Activated T-cell treated with anti-CD3 and anti-CD28 coated beads for 24 hours (primary cell): ENCODE measurements at regions not wholly inside any gene's neighbourhood (a gene's known extent, or its start where the extent isn't known, plus 50 kb on each side); places are given as distances from the start of the nearest gene placed in this dataset.

Source experiments
- DNase-seq: peaks from one replicate; pipeline ENCODE4 v3.0.0-alpha.2; 2020; ENCODE audit warnings: low read depth

DNA sequence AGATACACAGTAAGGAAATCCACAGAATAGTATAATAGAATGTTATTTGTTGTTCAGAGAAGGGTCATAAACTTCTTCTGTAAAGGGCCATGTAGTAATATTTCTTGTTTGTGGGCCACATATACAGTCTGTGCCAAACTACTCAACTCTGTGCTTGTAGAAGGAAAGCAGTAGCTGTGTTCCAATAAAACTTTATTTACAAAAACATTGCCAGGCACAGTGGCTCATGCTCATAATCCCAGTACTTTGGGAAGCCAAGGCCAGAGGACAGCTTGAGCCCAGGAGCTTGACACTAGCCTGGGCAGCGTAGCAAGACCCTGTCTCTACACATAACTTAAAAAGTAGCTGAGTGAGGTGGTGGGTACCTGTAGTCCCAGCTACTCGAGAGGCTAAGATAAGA is 612.8 kb upstream of the PSMD7 start:
- DNase-seq, result no peak

- no peak for DNase-seq
Observed at GRCh38 chr16:73672135-73672534, 624.2 kb upstream of the ZFHX3 start.

DNA sequence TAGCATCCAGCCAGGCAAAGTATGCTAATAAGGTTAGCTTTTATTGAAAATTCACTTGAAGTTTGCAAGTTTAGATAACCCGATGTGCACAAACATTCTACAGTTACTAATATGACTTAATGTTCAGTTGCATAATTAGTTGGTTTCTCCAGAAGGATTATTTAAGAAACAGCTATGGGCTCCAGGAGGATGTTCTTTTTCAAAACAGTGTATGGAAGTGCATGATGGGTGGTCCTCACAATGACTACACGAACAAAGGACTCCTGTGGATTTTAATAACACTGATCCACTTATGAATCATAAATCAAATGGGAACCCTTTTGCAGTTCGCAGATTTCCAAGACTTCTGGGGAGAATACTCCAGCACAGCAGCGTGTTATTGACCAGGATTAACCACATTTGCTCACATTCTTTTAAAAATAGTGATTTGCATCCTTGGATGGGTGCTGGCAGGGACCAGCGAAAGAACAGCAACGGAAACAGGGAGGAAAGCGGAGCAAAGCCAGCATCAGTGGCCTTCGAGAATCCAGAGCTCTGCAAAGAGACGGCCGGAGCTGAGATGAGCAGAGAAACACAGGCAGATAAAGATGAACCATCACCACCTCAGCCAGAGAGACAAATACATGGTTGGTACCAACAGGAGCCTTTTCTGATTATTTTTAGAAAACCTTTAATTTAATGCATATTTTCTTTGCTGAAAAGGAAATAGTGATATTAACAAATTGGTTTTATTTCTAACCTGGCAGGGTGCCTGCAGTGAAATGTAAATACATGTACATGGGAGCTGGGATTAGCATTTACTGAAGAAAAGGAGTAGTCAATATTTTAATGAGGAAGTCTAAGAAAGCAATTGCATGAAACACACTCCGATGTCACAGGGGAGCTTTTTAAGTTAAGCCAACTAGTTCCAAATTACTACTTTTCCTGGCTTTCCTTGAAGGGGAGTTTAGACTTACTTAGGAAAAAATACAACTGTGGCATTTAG is 623.2 kb upstream of the ZFHX3 start:
- DNase-seq, result no peak

DNA sequence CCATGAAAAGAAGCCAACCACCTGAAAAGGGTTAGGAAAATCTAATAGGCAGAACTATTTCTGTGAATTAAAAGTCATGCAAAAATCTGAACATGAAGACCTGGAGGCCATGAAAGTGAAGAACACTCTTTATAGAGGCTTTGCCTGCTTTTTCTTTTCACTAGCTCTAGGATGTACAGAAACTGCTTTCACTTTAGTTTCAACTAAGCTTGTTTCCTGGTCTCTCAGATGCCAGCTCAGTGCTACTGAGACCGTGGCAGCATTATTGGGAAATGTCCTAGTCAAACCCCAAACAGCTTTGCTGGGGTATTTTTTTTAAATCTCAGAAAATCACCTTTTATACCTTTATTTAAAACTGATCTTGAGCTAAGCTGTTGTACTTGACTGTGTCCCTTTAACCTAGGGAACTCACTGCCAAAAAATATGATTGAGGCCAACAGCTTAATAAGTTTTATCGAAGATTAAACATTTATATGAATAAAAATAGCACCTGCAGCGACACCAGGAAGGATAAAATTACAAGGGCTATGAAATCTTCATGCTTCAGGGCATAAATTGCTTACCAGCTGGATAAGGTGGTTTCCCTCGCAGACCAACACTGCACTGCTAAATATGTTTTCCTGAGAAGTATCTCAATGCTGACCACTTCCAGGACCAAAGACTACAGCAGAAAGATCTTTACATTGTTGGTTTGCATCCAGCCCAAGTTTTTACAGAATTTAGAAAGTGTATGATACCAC is 621.8 kb upstream of the ZFHX3 start:
- no peak for DNase-seq

DNA sequence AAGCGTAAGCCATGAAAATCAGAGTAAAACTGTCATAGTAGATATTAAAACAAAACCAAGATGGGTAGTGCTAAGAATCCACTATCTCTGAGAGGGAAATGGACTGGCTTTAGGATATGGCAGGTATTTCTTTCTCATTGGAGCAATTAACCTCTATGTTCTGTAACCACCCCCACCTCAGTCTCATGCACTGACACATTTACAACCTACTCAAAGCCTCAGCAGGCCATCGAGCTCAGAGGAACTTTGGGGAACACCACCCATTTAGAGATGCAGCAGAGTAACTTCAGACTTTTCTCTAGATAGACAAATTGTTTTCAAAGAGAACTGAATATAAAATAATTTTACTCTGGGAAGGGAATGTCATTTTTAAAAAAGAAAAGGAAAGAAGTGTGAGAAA is 615.8 kb upstream of the ZFHX3 start:
- no peak for DNase-seq

DNA sequence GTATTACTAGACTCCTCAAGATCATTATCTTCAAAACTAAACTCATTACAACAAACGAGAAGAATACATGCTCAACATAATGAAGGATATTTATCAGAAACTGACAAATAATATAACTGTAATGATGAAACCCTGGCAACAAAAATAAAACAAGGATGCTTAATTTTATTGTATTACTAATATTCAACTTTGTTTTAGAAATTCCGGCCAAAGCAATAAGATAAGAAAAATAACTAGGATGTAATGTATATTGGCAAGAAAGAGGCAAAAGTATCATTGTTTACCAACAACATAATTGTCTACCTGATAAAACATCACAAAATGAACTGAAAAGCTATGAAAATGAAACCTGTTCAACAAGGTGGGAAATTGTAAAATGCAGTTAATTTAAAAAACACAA is 588.3 kb upstream of the ZFHX3 start:
- DNase-seq, result no peak

DNA sequence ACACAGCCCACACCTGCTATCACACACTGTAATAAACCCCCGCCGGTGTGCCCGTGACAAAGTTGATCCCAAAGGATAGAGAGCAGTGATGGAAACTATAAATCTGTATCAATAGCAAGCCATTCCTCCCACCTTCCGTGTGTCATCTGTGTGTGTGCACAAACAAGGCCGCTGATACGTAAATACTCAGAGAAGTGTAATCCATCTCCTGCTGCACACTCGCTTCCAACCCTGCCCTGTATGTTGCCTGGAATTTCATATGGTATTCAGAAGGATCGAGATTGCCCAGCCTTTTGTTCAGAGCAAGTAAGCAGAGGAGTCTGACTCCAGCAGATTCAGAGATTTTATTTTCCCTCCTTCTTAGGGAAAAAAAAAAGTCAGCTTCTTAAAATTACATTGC is 581.1 kb upstream of the ZFHX3 start:
- DNase-seq, result no peak

DNA sequence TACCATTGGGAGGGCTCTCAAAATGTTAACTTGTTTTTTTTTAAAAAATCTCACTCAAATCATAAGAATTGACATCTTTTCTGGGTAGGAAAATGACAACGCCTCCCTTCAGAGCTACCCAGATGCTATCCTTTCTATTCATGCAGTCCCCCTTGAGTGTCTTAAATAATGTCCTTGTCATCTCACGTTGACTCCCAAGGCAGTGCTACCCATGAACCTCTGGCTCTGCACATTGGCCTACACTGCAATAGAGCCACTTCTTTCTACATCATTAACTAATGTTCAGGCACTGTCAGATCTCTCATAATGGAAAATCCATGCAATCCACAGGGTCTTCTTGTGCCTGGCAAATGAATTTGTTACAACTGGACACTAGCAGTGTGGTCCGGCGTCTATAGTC is 569.8 kb upstream of the ZFHX3 start:
- DNase-seq, result no peak

DNA sequence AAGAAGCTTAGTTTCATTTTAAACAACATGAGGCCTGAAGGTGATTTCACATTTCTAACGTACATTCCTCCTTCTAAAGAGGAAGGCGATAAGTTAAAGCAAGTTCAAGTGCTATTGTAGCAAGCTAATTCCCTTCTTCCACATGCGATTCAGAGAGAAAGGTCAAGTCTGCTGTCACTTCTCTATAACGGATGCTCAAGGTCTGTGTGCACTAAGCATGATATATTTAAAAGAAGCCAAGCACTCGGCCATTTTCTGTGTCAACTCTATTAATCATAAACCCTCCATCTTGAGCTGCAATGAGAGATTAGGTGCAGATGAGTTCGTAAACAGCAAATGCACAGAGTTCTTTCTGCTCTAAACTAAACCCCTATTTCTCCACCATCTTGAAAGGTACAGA is 568.8 kb upstream of the ZFHX3 start:
- DNase-seq, result no peak

DNA sequence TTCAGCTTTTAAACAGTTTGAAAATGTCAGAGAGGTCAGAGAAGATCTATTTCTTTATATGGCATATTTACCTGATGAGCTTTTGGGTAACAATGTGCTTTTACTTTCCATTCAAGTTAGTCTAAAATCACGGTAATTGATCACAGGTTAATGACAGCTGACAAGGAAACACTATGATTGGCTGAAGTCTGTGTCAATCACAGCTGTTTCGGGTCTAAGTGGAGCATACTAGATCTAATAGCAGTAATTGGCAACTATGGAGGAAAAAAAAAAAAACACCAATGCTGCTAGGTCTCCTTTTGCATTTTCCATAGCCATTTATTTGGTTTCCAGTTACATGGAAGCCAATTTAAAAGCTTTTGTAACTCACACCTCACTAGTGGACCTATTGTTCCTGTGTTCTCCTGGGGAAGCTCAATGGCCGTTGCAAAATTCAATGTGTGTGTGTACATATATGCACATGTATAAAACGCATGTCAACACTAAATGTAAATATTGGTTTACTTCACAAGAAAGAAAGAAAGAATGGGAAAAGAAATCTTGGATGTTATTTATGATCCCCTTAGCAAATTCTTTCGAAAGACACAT is 568.3 kb upstream of the ZFHX3 start:
- no peak for DNase-seq

GRCh38 chr16:73615071-73615940 is 567.4 kb upstream of the ZFHX3 start:
- no peak for DNase-seq

GRCh38 chr16:73614131-73614530 is 566.2 kb upstream of the ZFHX3 start:
- no peak for DNase-seq

- DNase-seq, result no peak
Observed at GRCh38 chr16:73610605-73611156, 562.8 kb upstream of the ZFHX3 start.

GRCh38 chr16:73610160-73610559 is 562.2 kb upstream of the ZFHX3 start:
- DNase-seq, result no peak

- no peak for DNase-seq
Observed at GRCh38 chr16:73608911-73609310, 561.0 kb upstream of the ZFHX3 start.

DNA sequence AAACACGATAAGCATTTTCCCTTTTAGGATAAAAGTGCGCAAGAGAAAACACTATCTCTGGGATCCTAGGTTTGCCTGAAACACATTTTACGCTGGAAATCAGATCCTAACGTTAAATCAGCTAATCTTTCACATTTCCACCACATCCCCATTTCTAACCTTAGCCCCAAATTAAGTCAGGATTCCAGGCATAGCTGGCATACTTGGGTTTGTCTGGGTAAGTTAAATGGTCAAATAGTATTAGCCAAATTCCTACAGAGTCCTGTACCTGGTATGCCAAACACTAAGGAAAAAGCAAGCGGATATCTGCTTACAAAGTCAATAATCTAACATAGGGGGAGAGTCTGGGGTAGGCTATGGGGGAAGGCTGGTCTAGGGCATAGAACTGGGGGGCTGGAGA is 557.4 kb upstream of the ZFHX3 start:
- DNase-seq, result no peak

DNA sequence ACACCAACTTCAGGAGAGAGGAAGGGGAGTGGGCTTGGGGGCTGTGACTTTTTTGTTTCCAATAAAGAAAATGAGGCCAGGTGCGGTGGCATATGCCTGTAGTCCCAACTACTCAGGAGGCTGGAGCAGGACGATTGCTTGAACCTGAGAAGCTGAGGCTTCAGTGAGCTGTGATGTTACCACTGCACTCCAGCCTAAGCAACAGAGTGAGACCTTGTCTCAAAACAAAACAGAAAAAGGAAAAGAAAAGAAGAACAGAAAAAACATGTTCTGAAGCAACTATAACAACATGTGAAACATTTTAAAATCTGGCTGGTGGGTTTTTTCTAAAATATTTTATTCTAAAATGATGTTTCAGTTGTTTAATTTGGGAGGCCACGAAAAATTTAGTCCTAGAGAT is 554.0 kb upstream of the ZFHX3 start:
- DNase-seq, result no peak

GRCh38 chr16:73599870-73600269 is 551.9 kb upstream of the ZFHX3 start:
- no peak for DNase-seq

GRCh38 chr16:73599351-73599750 is 551.4 kb upstream of the ZFHX3 start:
- DNase-seq, result no peak

- no peak for DNase-seq
Observed at GRCh38 chr16:73584157-73584556, 536.2 kb upstream of the ZFHX3 start.

DNA sequence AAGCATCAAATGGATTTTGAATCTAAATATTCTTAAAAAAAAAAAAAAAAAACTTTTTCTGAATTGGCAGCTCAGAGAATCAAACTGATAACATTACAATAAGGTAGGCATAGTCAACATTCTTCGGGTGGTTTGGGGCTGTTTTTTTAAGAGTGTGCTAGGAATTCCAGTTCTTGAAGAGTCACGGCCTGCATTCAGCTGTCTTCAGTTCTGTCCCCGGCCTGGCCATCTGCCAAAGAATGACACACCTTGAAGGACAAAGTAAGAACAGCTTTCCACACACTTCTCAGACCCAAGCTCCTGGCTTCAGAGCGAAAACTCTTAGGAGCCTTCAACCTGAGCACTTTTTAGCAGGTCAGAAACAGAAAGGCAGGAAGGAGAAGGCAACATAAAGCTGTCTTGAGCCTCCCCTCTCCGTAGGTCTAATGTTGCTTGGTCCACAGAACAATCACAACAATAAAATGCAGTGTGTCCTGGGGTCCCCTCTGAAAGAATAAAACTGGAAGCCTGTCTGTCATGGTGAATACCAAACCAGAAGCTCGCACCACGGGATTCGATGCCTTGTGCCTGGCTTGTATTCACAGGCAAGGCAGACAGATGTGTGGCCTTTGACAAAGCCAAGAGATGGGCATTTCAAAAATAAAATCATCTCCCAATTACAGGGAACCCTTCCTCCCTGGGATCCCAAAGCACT is 524.4 kb upstream of the ZFHX3 start:
- DNase-seq, result no peak
